HEK293 (cell line): ENCODE measurements at regions not wholly inside any gene's neighbourhood (a gene's known extent, or its start where the extent isn't known, plus 50 kb on each side); places are given as distances from the start of the nearest gene placed in this dataset.

Experiments
- CTCF ChIP-seq: fragments of 450-650 bp; formaldehyde crosslinking; IDR thresholded peaks from 2 replicates; pipeline ENCODE4 v1.5.1; 2016; ENCODE audit warnings: missing biosample characterization, missing genetic modification characterization
- YY1 ChIP-seq: fragments of 450-650 bp; formaldehyde crosslinking; IDR thresholded peaks from 2 replicates; pipeline ENCODE4 v1.5.1; 2018; ENCODE audit warnings: missing biosample characterization, missing genetic modification characterization
- ZNF10 ChIP-seq: fragments of 450-650 bp; formaldehyde crosslinking; IDR thresholded peaks from 2 replicates; pipeline ENCODE4 v1.5.1; 2017; ENCODE audit warnings: missing biosample characterization, missing genetic modification characterization
- ZNF24 ChIP-seq: fragments of 450-650 bp; formaldehyde crosslinking; IDR thresholded peaks from 2 replicates; pipeline ENCODE4 v1.5.1; 2016; ENCODE audit warnings: missing biosample characterization, missing genetic modification characterization
- ZNF362 ChIP-seq: fragments of 450-650 bp; formaldehyde crosslinking; IDR thresholded peaks from 2 replicates; pipeline ENCODE4 v1.5.1; 2016; ENCODE audit warnings: missing biosample characterization, missing genetic modification characterization
- ZNF518A ChIP-seq: fragments of 450-650 bp; formaldehyde crosslinking; conservative IDR thresholded peaks from 2 replicates; pipeline ENCODE4 v1.5.1; 2016; ENCODE audit warnings: low read depth, missing biosample characterization, missing genetic modification characterization
- TF ChIP-seq, protein P1 (sequence below): fragments of 450-650 bp; formaldehyde crosslinking; IDR thresholded peaks from 2 replicates; pipeline ENCODE4 v1.5.1; 2016; ENCODE audit warnings: missing biosample characterization, missing genetic modification characterization
- TF ChIP-seq, protein P2 (sequence below): fragments of 450-650 bp; formaldehyde crosslinking; IDR thresholded peaks from 2 replicates; pipeline ENCODE4 v1.5.1; 2016; ENCODE audit warnings: missing biosample characterization, missing genetic modification characterization
- TF ChIP-seq, protein P3 (sequence below): fragments of 450-650 bp; formaldehyde crosslinking; IDR thresholded peaks from 2 replicates; pipeline ENCODE4 v1.5.1; 2017; ENCODE audit warnings: missing biosample characterization, missing genetic modification characterization

DNA sequence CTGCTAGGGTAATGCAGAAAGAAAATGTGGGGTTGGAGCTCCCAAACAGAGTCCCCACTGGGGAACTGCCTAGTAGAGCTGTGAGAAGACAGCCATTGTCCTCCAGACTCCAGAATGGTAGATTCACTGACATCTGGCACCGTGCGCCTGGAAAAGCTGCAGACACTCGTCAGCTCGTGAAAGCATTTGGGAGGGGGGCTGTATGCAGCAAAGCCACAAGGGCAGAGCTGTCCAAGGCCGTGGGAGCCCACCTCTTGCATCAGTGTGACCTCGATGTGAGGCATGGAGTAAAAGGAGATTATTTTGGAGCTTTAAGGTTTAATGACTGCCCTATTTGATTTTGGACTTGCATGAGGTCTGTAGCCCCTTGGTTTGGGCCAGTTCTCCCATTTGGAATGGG is 242.9 kb downstream of the VGLL3 start:
- TF ChIP-seq ZNF362 (no peak), YY1 (no peak), CTCF (no peak), ZNF10 (no peak), ZNF518A (tag by site-specific recombination) (no peak), ZNF24 (no peak)
- TF ChIP-seq, protein P1, sequence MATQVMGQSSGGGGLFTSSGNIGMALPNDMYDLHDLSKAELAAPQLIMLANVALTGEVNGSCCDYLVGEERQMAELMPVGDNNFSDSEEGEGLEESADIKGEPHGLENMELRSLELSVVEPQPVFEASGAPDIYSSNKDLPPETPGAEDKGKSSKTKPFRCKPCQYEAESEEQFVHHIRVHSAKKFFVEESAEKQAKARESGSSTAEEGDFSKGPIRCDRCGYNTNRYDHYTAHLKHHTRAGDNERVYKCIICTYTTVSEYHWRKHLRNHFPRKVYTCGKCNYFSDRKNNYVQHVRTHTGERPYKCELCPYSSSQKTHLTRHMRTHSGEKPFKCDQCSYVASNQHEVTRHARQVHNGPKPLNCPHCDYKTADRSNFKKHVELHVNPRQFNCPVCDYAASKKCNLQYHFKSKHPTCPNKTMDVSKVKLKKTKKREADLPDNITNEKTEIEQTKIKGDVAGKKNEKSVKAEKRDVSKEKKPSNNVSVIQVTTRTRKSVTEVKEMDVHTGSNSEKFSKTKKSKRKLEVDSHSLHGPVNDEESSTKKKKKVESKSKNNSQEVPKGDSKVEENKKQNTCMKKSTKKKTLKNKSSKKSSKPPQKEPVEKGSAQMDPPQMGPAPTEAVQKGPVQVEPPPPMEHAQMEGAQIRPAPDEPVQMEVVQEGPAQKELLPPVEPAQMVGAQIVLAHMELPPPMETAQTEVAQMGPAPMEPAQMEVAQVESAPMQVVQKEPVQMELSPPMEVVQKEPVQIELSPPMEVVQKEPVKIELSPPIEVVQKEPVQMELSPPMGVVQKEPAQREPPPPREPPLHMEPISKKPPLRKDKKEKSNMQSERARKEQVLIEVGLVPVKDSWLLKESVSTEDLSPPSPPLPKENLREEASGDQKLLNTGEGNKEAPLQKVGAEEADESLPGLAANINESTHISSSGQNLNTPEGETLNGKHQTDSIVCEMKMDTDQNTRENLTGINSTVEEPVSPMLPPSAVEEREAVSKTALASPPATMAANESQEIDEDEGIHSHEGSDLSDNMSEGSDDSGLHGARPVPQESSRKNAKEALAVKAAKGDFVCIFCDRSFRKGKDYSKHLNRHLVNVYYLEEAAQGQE (tag by site-specific recombination) = no peak
- TF ChIP-seq, protein P2, sequence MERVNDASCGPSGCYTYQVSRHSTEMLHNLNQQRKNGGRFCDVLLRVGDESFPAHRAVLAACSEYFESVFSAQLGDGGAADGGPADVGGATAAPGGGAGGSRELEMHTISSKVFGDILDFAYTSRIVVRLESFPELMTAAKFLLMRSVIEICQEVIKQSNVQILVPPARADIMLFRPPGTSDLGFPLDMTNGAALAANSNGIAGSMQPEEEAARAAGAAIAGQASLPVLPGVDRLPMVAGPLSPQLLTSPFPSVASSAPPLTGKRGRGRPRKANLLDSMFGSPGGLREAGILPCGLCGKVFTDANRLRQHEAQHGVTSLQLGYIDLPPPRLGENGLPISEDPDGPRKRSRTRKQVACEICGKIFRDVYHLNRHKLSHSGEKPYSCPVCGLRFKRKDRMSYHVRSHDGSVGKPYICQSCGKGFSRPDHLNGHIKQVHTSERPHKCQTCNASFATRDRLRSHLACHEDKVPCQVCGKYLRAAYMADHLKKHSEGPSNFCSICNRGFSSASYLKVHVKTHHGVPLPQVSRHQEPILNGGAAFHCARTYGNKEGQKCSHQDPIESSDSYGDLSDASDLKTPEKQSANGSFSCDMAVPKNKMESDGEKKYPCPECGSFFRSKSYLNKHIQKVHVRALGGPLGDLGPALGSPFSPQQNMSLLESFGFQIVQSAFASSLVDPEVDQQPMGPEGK (tag by site-specific recombination) = no peak
- TF ChIP-seq, protein P3, sequence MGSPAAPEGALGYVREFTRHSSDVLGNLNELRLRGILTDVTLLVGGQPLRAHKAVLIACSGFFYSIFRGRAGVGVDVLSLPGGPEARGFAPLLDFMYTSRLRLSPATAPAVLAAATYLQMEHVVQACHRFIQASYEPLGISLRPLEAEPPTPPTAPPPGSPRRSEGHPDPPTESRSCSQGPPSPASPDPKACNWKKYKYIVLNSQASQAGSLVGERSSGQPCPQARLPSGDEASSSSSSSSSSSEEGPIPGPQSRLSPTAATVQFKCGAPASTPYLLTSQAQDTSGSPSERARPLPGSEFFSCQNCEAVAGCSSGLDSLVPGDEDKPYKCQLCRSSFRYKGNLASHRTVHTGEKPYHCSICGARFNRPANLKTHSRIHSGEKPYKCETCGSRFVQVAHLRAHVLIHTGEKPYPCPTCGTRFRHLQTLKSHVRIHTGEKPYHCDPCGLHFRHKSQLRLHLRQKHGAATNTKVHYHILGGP (tag by site-specific recombination) = no peak
